Astrocyte (in vitro differentiated cells and primary cell): ENCODE measurements at regions not wholly inside any gene's neighbourhood (a gene's known extent, or its start where the extent isn't known, plus 50 kb on each side); places are given as distances from the start of the nearest gene placed in this dataset.

ENCODE experiments used
- EZH2 ChIP-seq: IDR thresholded peaks from 2 replicates; pipeline ENCODE4 v1.6.1; 2012; ENCODE audit warnings: mild to moderate bottlenecking, low read length, inconsistent platforms; ENCODE audit not compliant: insufficient read depth
- TF ChIP-seq, protein P1 (sequence below): IDR thresholded peaks from 2 replicates; pipeline ENCODE4 v1.5.1; 2011; ENCODE audit warnings: low read depth, mild to moderate bottlenecking, inconsistent platforms, low read length, moderate library complexity; ENCODE audit not compliant: insufficient read depth

GRCh38 chr6:104630955-104631354 is 228.8 kb downstream of the HACE1 start:
- TF ChIP-seq EZH2: no peak
- TF ChIP-seq, protein P1, sequence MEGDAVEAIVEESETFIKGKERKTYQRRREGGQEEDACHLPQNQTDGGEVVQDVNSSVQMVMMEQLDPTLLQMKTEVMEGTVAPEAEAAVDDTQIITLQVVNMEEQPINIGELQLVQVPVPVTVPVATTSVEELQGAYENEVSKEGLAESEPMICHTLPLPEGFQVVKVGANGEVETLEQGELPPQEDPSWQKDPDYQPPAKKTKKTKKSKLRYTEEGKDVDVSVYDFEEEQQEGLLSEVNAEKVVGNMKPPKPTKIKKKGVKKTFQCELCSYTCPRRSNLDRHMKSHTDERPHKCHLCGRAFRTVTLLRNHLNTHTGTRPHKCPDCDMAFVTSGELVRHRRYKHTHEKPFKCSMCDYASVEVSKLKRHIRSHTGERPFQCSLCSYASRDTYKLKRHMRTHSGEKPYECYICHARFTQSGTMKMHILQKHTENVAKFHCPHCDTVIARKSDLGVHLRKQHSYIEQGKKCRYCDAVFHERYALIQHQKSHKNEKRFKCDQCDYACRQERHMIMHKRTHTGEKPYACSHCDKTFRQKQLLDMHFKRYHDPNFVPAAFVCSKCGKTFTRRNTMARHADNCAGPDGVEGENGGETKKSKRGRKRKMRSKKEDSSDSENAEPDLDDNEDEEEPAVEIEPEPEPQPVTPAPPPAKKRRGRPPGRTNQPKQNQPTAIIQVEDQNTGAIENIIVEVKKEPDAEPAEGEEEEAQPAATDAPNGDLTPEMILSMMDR: no peak
